KOPT-K1 (cell line): ENCODE measurements at regions not wholly inside any gene's neighbourhood (a gene's known extent, or its start where the extent isn't known, plus 50 kb on each side); places are given as distances from the start of the nearest gene placed in this dataset.

Experiments used
- H3K27ac ChIP-seq: fragments of 200-600 bp; sonication (generic); 2 replicates; pipeline ENCODE4 v1.5.1; 2016; ENCODE audit warnings: antibody characterized with exemption, mild to moderate bottlenecking, low read depth, low read length; ENCODE audit not compliant: poor library complexity, severe bottlenecking
- H3K36me3 ChIP-seq: fragments of 200-600 bp; sonication (generic); 2 replicates; pipeline ENCODE4 v1.5.1; 2017; ENCODE audit warnings: antibody characterized with exemption, mild to moderate bottlenecking, low read length, moderate library complexity; ENCODE audit not compliant: insufficient read depth
- H3K9me3 ChIP-seq: fragments of 200-600 bp; sonication (generic); 2 replicates; pipeline ENCODE4 v1.5.1; 2017; ENCODE audit warnings: antibody characterized with exemption, low read length, mild to moderate bottlenecking; ENCODE audit not compliant: insufficient read depth, poor library complexity, severe bottlenecking

GRCh38 chr9:28801144-28801799 lies 1228.0 kb upstream of the C9orf72 start:
- Histone ChIP-seq H3K36me3 (no peaks in the 10 kb centered on the region), H3K9me3 (no peaks in the 10 kb centered on the region), H3K27ac (no peak overlapping the region)

GRCh38 chr9:28805197-28805596 lies 1231.9 kb upstream of the C9orf72 start:
- H3K9me3 ChIP-seq, result no peaks in the 10 kb centered on the region
- H3K36me3 ChIP-seq, result no peaks in the 10 kb centered on the region
- H3K27ac ChIP-seq, result no peak overlapping the region

- no peaks in the 10 kb centered on the region for H3K9me3 ChIP-seq
- H3K27ac ChIP-seq, result no peak overlapping the region
- H3K36me3 ChIP-seq, result no peaks in the 10 kb centered on the region
Observed at GRCh38 chr9:28808042-28808441, 1234.8 kb upstream of the C9orf72 start.

GRCh38 chr9:28810388-28811075 lies 1237.3 kb upstream of the C9orf72 start:
- no peaks in the 10 kb centered on the region for H3K9me3 ChIP-seq
- no peak overlapping the region for H3K27ac ChIP-seq
- H3K36me3 ChIP-seq, result no peaks in the 10 kb centered on the region

GRCh38 chr9:28820741-28821140 lies 1247.5 kb upstream of the C9orf72 start:
- H3K36me3 ChIP-seq, result no peaks in the 10 kb centered on the region
- H3K9me3 ChIP-seq, result no peaks in the 10 kb centered on the region
- H3K27ac ChIP-seq, result no peak overlapping the region

GRCh38 chr9:28821240-28821639 lies 1248.0 kb upstream of the C9orf72 start:
- H3K36me3 ChIP-seq, result no peaks in the 10 kb centered on the region
- no peak overlapping the region for H3K27ac ChIP-seq

GRCh38 chr9:28824432-28824963 lies 1251.2 kb upstream of the C9orf72 start:
- no peaks in the 10 kb centered on the region for H3K9me3 ChIP-seq
- H3K27ac ChIP-seq, result no peak overlapping the region
- no peaks in the 10 kb centered on the region for H3K36me3 ChIP-seq

More at GRCh38 chr9:28821240-28821639, 1248.0 kb upstream of the C9orf72 start:
- no peaks in the 10 kb centered on the region for H3K9me3 ChIP-seq

- Histone ChIP-seq H3K27ac (no peak overlapping the region), H3K9me3 (no peaks in the 10 kb centered on the region)
Observed at GRCh38 chr9:28832168-28832770, 1259.0 kb upstream of the C9orf72 start.

GRCh38 chr9:28834156-28834555 lies 1260.9 kb upstream of the C9orf72 start:
- no peaks in the 10 kb centered on the region for H3K36me3 ChIP-seq
- no peaks in the 10 kb centered on the region for H3K9me3 ChIP-seq
- no peak overlapping the region for H3K27ac ChIP-seq

More at GRCh38 chr9:28832168-28832770, 1259.0 kb upstream of the C9orf72 start:
- H3K36me3 ChIP-seq, result no peaks in the 10 kb centered on the region

- no peak overlapping the region for H3K27ac ChIP-seq
- no peaks in the 10 kb centered on the region for H3K9me3 ChIP-seq
- H3K36me3 ChIP-seq, result no peaks in the 10 kb centered on the region
Observed at GRCh38 chr9:28839778-28840430, 1266.6 kb upstream of the C9orf72 start.

GRCh38 chr9:28841775-28842174 lies 1268.5 kb upstream of the C9orf72 start:
- Histone ChIP-seq H3K36me3 (no peaks in the 10 kb centered on the region), H3K27ac (no peak overlapping the region), H3K9me3 (no peaks in the 10 kb centered on the region)

- Histone ChIP-seq H3K27ac (no peak overlapping the region), H3K36me3 (no peaks in the 10 kb centered on the region), H3K9me3 (no peaks in the 10 kb centered on the region)
Observed at GRCh38 chr9:28847331-28847730, 1274.0 kb upstream of the C9orf72 start.

GRCh38 chr9:28848671-28849070 lies 1275.4 kb upstream of the C9orf72 start:
- H3K9me3 ChIP-seq, result no peaks in the 10 kb centered on the region
- H3K27ac ChIP-seq, result no peak overlapping the region
- no peaks in the 10 kb centered on the region for H3K36me3 ChIP-seq

GRCh38 chr9:28853477-28853876 lies 1280.2 kb upstream of the C9orf72 start:
- Histone ChIP-seq H3K36me3 (no peaks in the 10 kb centered on the region), H3K27ac (no peak overlapping the region), H3K9me3 (no peaks in the 10 kb centered on the region)

GRCh38 chr9:28866951-28867350 lies 1293.7 kb upstream of the C9orf72 start:
- Histone ChIP-seq H3K36me3 (no peaks in the 10 kb centered on the region), H3K9me3 (no peaks in the 10 kb centered on the region), H3K27ac (no peak overlapping the region)
